ENCODE measurements at regions not wholly inside any gene's neighbourhood (a gene's known extent, or its start where the extent isn't known, plus 50 kb on each side); places are given as distances from the start of the nearest gene placed in this dataset.
"Not testable (repeated sequence)": the region's sequence is repeated elsewhere in the genome, so short reads cannot be mapped to it uniquely, and the experiment has no call there.

- Histone ChIP-seq H3K4me1 (ENCODE audit: insufficient read depth, low read length) (no peaks in the 10 kb centered on the region), H3K79me2 (ENCODE audit: insufficient read depth, low read length) (no peaks in the 10 kb centered on the region), H3K27ac (ENCODE audit: low read depth, low read length) (no peak overlapping the region), H4K20me1 (ENCODE audit: insufficient read depth, low read length) (no peaks in the 10 kb centered on the region), H3K27me3 (ENCODE audit: insufficient read depth, low read length) (no peaks in the 10 kb centered on the region), H3K9me3 (ENCODE audit: low read depth, low read length) (no peaks in the 10 kb centered on the region), H3K36me3 (ENCODE audit: insufficient read depth, low read length) (no peaks in the 10 kb centered on the region), H2AFZ (ENCODE audit: low read length) (no peak overlapping the region), H3K4me3 (ENCODE audit: insufficient read depth, low read length) (no peak overlapping the region), H3K4me2 (ENCODE audit: insufficient read depth, low read length) (no peak overlapping the region)
- DNase-seq (ENCODE audit: insufficient read length, low spot score, missing footprints) = no peak
- TF ChIP-seq CTCF (IDR thresholded peaks at IDR 0.05; ENCODE audit: extremely low read depth, low read depth, low read length) = no peak
Observed at GRCh38 chr2:131584380-131584779, 56.7 kb downstream of the CCDC74A start.

GRCh38 chr2:131584940-131585339 lies 57.3 kb downstream of the CCDC74A start:
- Histone ChIP-seq H3K9me3 (ENCODE audit: low read depth, low read length) (no peaks in the 10 kb centered on the region), H3K36me3 (ENCODE audit: insufficient read depth, low read length) (no peaks in the 10 kb centered on the region), H3K4me2 (ENCODE audit: insufficient read depth, low read length) (no peak overlapping the region), H2AFZ (ENCODE audit: low read length) (no peak overlapping the region), H3K79me2 (ENCODE audit: insufficient read depth, low read length) (no peaks in the 10 kb centered on the region), H3K4me1 (ENCODE audit: insufficient read depth, low read length) (no peaks in the 10 kb centered on the region), H3K4me3 (ENCODE audit: insufficient read depth, low read length) (no peak overlapping the region), H3K27me3 (ENCODE audit: insufficient read depth, low read length) (no peaks in the 10 kb centered on the region), H3K27ac (ENCODE audit: low read depth, low read length) (no peak overlapping the region), H4K20me1 (ENCODE audit: insufficient read depth, low read length) (no peaks in the 10 kb centered on the region)
- no peak for TF ChIP-seq CTCF (IDR thresholded peaks at IDR 0.05; ENCODE audit: extremely low read depth, low read depth, low read length)
- no peak for DNase-seq (ENCODE audit: insufficient read length, low spot score, missing footprints)

DNA sequence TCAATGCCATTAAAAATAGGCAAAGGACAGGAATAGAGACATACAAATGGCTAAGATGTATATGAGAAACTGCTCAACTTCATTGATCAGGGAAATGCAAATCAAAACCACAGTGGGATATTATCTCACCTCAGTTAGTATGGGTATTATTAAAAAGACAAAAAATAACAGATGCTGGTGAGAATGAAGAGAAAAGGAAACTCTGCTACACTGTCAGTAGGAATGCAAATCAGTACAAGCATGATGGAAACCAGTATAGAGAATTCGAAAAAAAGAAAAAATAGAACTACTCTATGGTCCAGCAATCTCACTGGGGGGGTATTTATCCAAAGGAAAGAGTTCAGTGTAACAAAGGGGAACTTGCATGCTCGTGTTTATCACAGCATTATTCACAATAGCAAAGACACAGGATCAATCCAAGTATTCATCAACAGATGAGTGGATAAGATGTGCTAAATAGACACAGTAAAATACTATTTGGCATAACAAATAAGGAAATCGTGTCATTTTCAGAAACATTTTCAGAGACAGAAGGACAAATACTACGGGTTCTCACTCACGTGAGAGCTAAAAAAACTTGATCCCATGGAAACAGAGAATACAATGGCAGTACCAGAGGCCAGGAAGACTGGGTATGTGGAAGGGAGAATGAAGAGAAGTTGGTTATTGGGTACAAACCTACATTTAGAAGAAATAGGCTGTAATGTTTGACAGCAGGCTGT lies 60.6 kb downstream of the CCDC74A start:
- no peak for TF ChIP-seq CTCF (IDR thresholded peaks at IDR 0.05; ENCODE audit: extremely low read depth, low read depth, low read length)
- H2AFZ ChIP-seq (ENCODE audit: low read length) = no peak overlapping the region

DNA sequence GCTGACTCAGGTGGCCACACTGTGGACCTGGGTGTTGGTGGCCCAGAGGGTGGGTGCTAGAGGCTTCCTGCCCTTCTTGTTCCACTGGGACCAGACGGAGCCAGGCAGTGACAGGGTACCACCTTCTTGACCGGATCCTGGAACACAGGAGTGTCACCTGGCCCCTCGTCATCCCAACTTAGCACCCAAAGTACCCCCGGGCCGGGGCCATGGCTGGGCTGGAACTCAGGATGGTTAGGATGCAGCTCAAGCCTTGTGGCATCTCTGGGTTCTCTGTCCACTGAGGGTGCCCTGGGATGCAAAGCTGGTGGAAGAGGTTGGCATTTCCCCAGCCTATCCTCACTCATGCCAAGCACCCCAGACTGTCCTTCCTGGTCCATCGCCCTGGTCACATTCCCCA lies 61.4 kb downstream of the CCDC74A start:
- H3K27ac ChIP-seq (ENCODE audit: low read depth, low read length); H2AFZ ChIP-seq (ENCODE audit: low read length); H3K4me2 ChIP-seq (ENCODE audit: insufficient read depth, low read length); H4K20me1 ChIP-seq (ENCODE audit: insufficient read depth, low read length); DNase-seq (ENCODE audit: insufficient read length, low spot score, missing footprints); H3K27me3 ChIP-seq (ENCODE audit: insufficient read depth, low read length); H3K4me1 ChIP-seq (ENCODE audit: insufficient read depth, low read length); H3K36me3 ChIP-seq (ENCODE audit: insufficient read depth, low read length); H3K4me3 ChIP-seq (ENCODE audit: insufficient read depth, low read length); H3K9me3 ChIP-seq (ENCODE audit: low read depth, low read length); H3K79me2 ChIP-seq (ENCODE audit: insufficient read depth, low read length): not testable (repeated sequence)

More for the DNA sequence above, 60.6 kb downstream of the CCDC74A start:
- Histone ChIP-seq H3K79me2 (ENCODE audit: insufficient read depth, low read length) (no peaks in the 10 kb centered on the region), H4K20me1 (ENCODE audit: insufficient read depth, low read length) (no peaks in the 10 kb centered on the region), H3K4me2 (ENCODE audit: insufficient read depth, low read length) (no peak overlapping the region), H3K4me1 (ENCODE audit: insufficient read depth, low read length) (no peaks in the 10 kb centered on the region), H3K9me3 (ENCODE audit: low read depth, low read length) (no peaks in the 10 kb centered on the region), H3K36me3 (ENCODE audit: insufficient read depth, low read length) (no peaks in the 10 kb centered on the region), H3K4me3 (ENCODE audit: insufficient read depth, low read length) (no peak overlapping the region), H3K27ac (ENCODE audit: low read depth, low read length) (no peak overlapping the region), H3K27me3 (ENCODE audit: insufficient read depth, low read length) (no peaks in the 10 kb centered on the region)
- DNase-seq (ENCODE audit: insufficient read length, low spot score, missing footprints) = no peak
